ENCODE measurements at regions not wholly inside any gene's neighbourhood (a gene's known extent, or its start where the extent isn't known, plus 50 kb on each side); places are given as distances from the start of the nearest gene placed in this dataset.

- DNase-seq = no peak
Observed at GRCh38 chr3:148187296-148187695, 510.4 kb upstream of the AGTR1 start.

- DNase-seq = no peak
Observed at GRCh38 chr3:148190441-148190990, 507.2 kb upstream of the AGTR1 start.

DNA sequence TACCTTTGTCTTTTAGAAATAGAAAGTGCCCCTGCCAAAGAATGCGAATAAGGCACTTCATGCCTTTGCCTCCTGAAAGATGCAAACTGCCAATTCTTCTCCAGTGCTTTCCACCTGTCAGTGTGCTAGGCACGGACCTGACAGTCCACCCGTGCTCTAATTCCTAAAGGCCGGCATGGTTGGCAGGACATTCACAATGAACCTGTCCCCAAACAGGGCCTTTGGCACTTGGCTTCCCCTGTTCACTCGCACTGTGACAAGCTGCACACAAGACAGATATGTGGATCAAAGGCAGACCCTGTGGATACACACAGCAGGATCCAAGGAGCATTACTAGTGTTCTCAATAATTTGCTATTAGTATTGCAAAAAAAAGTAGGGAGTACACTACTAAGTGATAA, 505.7 kb upstream of the AGTR1 start:
- no peak for DNase-seq

GRCh38 chr3:148197061-148197460, 500.6 kb upstream of the AGTR1 start:
- no peak for DNase-seq

GRCh38 chr3:148202386-148202785, 495.3 kb upstream of the AGTR1 start:
- DNase-seq = no peak

- DNase-seq = no peak
Observed at GRCh38 chr3:148203297-148204010, 494.2 kb upstream of the AGTR1 start.

DNA sequence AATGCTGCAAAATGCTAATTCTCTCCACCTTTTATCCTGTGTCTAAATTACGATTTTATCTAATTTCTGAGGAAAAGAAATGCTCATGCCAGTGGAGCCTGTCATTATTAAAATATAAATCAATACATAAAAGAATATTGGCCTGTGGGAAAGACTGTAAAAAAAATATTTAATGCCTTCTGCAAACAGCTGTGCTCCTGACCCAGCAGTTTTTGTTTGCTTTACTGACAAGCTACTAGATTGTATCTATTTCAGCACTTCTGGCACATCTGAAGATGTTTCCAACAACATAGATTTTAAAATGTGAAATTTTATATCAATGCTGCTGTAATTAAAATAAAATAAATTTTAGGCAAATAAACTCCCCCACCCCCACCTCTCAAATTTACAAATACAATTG, 493.6 kb upstream of the AGTR1 start:
- no peak for DNase-seq

- DNase-seq = no peak
Observed at GRCh38 chr3:148205977-148206376, 491.7 kb upstream of the AGTR1 start.

GRCh38 chr3:148206446-148206845, 491.3 kb upstream of the AGTR1 start:
- DNase-seq = no peak

- no peak for DNase-seq
Observed at GRCh38 chr3:148208975-148209374, 488.7 kb upstream of the AGTR1 start.

DNA sequence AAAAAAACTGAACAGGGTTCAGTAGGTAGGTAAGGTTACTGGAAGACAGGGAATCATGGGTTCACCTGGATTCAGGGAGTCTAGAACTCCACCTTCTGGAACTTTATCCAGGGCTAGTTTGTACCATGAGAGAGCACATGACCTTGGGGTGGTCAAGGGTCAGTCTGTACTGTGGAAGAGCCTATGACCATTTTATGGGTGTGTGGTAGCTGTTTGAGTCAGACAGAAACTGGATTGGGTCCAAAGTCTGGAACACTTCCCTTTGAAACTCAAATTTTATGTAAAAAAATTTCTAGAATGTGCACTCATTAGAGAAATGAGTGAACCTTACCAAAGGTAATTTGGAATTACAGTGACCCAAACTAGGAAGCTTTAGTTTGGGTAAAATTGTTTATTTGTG, 486.0 kb upstream of the AGTR1 start:
- DNase-seq = no peak

DNA sequence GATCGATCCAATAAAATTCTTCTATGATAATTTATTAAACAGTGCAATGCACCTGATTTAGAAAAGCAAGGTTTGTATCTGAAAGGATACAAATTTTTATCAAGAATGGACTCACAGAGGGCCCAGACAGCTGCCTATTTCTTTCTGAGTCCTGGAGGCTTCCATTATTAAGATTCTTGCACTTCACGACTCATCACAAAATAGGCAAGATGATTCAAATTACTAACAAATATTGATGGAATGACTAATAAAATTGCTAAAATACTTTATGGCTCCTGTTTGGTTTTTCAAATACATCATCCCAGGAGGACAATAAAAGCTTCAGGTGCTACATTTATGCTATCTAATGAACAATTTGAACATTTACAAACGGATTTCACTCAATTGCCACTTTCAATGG, 483.0 kb upstream of the AGTR1 start:
- DNase-seq = no peak

DNA sequence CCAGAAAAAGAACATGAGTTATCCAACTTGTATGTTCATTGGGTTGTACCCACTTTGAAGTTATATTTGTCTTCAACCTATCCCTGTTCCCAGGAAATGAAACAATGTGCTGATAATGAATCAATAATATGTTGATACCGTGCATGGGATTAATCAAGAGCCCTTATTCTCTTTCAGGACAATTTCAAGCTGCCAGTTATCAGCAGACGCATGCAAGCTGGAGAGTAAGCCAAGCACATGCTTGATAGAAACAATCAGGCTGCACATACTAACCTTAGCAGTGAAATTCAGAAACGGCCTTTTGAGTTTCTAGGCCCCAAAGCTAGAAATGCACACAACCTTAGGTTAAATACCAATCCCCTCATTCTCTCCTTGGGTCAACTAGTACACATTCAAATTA, 480.4 kb upstream of the AGTR1 start:
- DNase-seq = no peak

- no peak for DNase-seq
Observed at GRCh38 chr3:148218222-148218621, 479.5 kb upstream of the AGTR1 start.

GRCh38 chr3:148219999-148220398, 477.7 kb upstream of the AGTR1 start:
- DNase-seq = no peak

GRCh38 chr3:148221303-148221702, 476.4 kb upstream of the AGTR1 start:
- DNase-seq = no peak

- DNase-seq = no peak
Observed at GRCh38 chr3:148223266-148223665, 474.4 kb upstream of the AGTR1 start.

GRCh38 chr3:148226246-148226645, 471.5 kb upstream of the AGTR1 start:
- DNase-seq = no peak

DNA sequence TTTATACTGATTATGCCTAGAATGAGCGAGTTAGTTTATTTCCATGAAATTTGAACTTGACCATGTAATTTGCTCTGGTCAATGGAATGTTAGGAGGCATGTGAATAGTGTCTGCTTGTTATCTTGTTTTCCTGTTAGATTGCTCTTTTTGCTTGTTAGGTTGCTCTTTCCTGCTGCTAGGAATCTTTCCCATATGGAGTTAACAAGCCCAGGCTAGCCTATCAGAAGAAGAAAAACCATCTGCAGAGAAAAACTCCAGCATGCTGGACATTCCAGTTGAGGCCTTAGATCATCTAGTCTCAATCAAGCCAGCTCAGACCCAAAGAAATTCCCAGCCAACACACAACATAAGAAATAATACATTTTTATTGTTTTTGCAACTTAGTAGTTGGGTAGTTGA, 470.2 kb upstream of the AGTR1 start:
- DNase-seq = no peak

DNA sequence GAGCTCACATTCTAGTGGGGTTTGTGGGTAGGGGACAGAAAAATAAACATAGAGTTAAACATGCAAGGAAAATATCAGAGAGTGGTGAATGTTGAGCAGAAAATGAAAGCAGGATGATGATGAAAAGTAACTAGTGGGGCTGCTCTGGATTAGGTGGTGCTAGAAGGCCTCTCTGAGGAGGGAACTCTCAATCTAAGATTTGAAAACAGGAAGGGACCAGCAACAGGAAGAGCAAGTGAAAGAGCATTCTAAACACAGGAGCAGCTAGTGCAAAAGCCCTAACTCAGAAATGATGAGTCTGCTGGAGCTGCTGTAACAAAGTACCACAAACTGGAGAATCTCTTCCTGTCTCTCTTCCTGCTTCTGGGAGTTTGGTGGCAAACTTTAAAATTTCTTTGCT, 468.6 kb upstream of the AGTR1 start:
- DNase-seq = no peak

- no peak for DNase-seq
Observed at GRCh38 chr3:148230473-148230872, 467.2 kb upstream of the AGTR1 start.

- no peak for DNase-seq
Observed at GRCh38 chr3:148232389-148232788, 465.3 kb upstream of the AGTR1 start.

- DNase-seq = no peak
Observed at GRCh38 chr3:148233403-148233802, 464.3 kb upstream of the AGTR1 start.

DNA sequence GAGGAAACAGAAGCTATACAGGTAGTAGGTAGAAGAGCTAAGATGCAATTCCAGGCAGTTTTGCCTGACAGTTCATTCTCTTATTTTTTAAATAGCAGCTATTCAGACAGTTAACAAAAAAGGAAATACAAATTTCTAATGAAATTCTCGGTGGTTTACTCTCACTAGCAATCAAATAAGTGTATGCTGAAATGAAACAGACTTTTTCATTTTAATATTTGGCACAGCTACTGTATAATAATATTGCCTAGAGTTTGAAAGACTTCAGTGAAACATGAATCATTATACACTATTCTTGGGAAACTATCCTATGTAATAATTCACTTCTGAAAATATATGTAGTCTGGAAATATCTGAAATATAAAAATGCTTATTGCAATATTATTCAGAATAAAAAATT, 463.2 kb upstream of the AGTR1 start:
- DNase-seq = no peak

- no peak for DNase-seq
Observed at GRCh38 chr3:148235566-148235965, 462.1 kb upstream of the AGTR1 start.

All from left hindlimb (tissue), 1 donor.